ENCODE measurements at regions not wholly inside any gene's neighbourhood (a gene's known extent, or its start where the extent isn't known, plus 50 kb on each side); places are given as distances from the start of the nearest gene placed in this dataset.

GRCh38 chr6:28589234-28589956 lies 63.7 kb downstream of the GPX5 start:
- no peak for TF ChIP-seq EZH2 (optimal IDR thresholded peaks at IDR 0.05; ENCODE audit: low read depth, low read length)
- TF ChIP-seq CTCF (IDR thresholded peaks at IDR 0.05; ENCODE audit: low read length), result no peak
